ENCODE measurements at regions not wholly inside any gene's neighbourhood (a gene's known extent, or its start where the extent isn't known, plus 50 kb on each side); places are given as distances from the start of the nearest gene placed in this dataset.

GRCh38 chr19:20482721-20483120, 82.9 kb downstream of the ZNF737 start:
- TF ChIP-seq SIN3A (IDR thresholded peaks at IDR 0.05; ENCODE audit: borderline replicate concordance, insufficient read depth, low read length) (no peak), POLR2AphosphoS5 (IDR thresholded peaks at IDR 0.05; ENCODE audit: low read depth, low read length) (no peak), REST (IDR thresholded peaks at IDR 0.05; ENCODE audit: insufficient read depth in 1 of 2, low read depth in 2 of 2, low read length in 2 of 2) (no peak), FOXP2 (optimal IDR thresholded peaks at IDR 0.05; ENCODE audit: borderline replicate concordance, extremely low read depth, extremely low read length, insufficient read depth) (no peak), TAF1 (IDR thresholded peaks at IDR 0.05; ENCODE audit: borderline replicate concordance, insufficient read depth, low read length) (no peak)

GRCh38 chr19:20481736-20482135, 83.8 kb downstream of the ZNF737 start:
- TF ChIP-seq FOXP2 (optimal IDR thresholded peaks at IDR 0.05; ENCODE audit: borderline replicate concordance, extremely low read depth, extremely low read length, insufficient read depth) (no peak), POLR2AphosphoS5 (IDR thresholded peaks at IDR 0.05; ENCODE audit: low read depth, low read length) (no peak), SIN3A (IDR thresholded peaks at IDR 0.05; ENCODE audit: borderline replicate concordance, insufficient read depth, low read length) (no peak), REST (IDR thresholded peaks at IDR 0.05; ENCODE audit: insufficient read depth in 1 of 2, low read depth in 2 of 2, low read length in 2 of 2) (no peak), TAF1 (IDR thresholded peaks at IDR 0.05; ENCODE audit: borderline replicate concordance, insufficient read depth, low read length) (no peak)

GRCh38 chr19:20479483-20479882, 86.1 kb downstream of the ZNF737 start:
- no peak for TF ChIP-seq FOXP2 (optimal IDR thresholded peaks at IDR 0.05; ENCODE audit: borderline replicate concordance, extremely low read depth, extremely low read length, insufficient read depth)
- TF ChIP-seq SIN3A (IDR thresholded peaks at IDR 0.05; ENCODE audit: borderline replicate concordance, insufficient read depth, low read length): no peak
- TF ChIP-seq REST (IDR thresholded peaks at IDR 0.05; ENCODE audit: insufficient read depth in 1 of 2, low read depth in 2 of 2, low read length in 2 of 2): no peak
- TF ChIP-seq TAF1 (IDR thresholded peaks at IDR 0.05; ENCODE audit: borderline replicate concordance, insufficient read depth, low read length): no peak
- TF ChIP-seq POLR2AphosphoS5 (IDR thresholded peaks at IDR 0.05; ENCODE audit: low read depth, low read length): no peak

- no peak for TF ChIP-seq SIN3A (IDR thresholded peaks at IDR 0.05; ENCODE audit: borderline replicate concordance, insufficient read depth, low read length)
- TF ChIP-seq FOXP2 (optimal IDR thresholded peaks at IDR 0.05; ENCODE audit: borderline replicate concordance, extremely low read depth, extremely low read length, insufficient read depth): no peak
- no peak for TF ChIP-seq POLR2AphosphoS5 (IDR thresholded peaks at IDR 0.05; ENCODE audit: low read depth, low read length)
- no peak for TF ChIP-seq REST (IDR thresholded peaks at IDR 0.05; ENCODE audit: insufficient read depth in 1 of 2, low read depth in 2 of 2, low read length in 2 of 2)
- TF ChIP-seq TAF1 (IDR thresholded peaks at IDR 0.05; ENCODE audit: borderline replicate concordance, insufficient read depth, low read length): no peak
These were observed 86.6 kb downstream of the ZNF737 start for GRCh38 chr19:20478936-20479335.

GRCh38 chr19:20472854-20473253, 92.7 kb downstream of the ZNF737 start:
- TF ChIP-seq SIN3A (IDR thresholded peaks at IDR 0.05; ENCODE audit: borderline replicate concordance, insufficient read depth, low read length): no peak
- no peak for TF ChIP-seq REST (IDR thresholded peaks at IDR 0.05; ENCODE audit: insufficient read depth in 1 of 2, low read depth in 2 of 2, low read length in 2 of 2)
- no peak for TF ChIP-seq POLR2AphosphoS5 (IDR thresholded peaks at IDR 0.05; ENCODE audit: low read depth, low read length)
- no peak for TF ChIP-seq TAF1 (IDR thresholded peaks at IDR 0.05; ENCODE audit: borderline replicate concordance, insufficient read depth, low read length)
- TF ChIP-seq FOXP2 (optimal IDR thresholded peaks at IDR 0.05; ENCODE audit: borderline replicate concordance, extremely low read depth, extremely low read length, insufficient read depth): no peak

All from PFSK-1 (cell line).